ENCODE measurements at regions not wholly inside any gene's neighbourhood (a gene's known extent, or its start where the extent isn't known, plus 50 kb on each side); places are given as distances from the start of the nearest gene placed in this dataset.

DNA sequence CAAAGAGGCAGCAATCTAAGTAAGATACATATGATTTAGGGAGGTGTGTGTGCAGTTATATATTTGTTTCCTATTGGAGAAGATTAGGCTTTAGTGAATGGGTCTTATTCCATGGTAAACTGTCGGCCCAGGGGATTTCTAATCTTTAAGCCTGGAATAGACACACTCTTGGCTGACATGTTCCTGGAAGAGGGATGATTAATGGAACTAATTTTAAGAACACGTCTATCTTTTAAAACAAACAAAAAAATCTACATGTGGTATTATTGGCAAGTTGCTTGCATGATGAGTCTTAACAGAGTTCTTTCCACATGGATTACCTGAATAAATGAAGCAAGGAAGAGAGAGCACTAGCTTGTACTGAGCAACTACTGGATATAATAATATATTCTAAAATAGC lies 114.2 kb upstream of the NT5C1B start:
- no peak overlapping the region for H3K4me3 ChIP-seq (ENCODE audit: low read depth, low read length)
- ChIA-PET CTCF (interaction anchor here (0.6 kb wide), 1 partner anchor 9 kb away, joined by 3 read pairs; no protein-coding TSS in a partner anchor), POLR2A (no interaction called here)
- no peaks in the 10 kb centered on the region for H3K4me1 ChIP-seq (ENCODE audit: control insufficient read depth, insufficient read depth, low read length)
- H3K27ac ChIP-seq (ENCODE audit: extremely low read depth, low read depth, low read length): no peak overlapping the region
- TF ChIP-seq ZNF26 (tag by site-specific recombination; IDR thresholded peaks at IDR 0.05): no peak
- no peak for TF ChIP-seq ZNF2 (tag by site-specific recombination; IDR thresholded peaks at IDR 0.05)
- TF ChIP-seq ZNF394 (tag by site-specific recombination; IDR thresholded peaks at IDR 0.05; ENCODE audit: borderline replicate concordance): no peak
- TF ChIP-seq PRDM4 (tag by site-specific recombination; IDR thresholded peaks at IDR 0.05): no peak
- TF ChIP-seq, protein P1, sequence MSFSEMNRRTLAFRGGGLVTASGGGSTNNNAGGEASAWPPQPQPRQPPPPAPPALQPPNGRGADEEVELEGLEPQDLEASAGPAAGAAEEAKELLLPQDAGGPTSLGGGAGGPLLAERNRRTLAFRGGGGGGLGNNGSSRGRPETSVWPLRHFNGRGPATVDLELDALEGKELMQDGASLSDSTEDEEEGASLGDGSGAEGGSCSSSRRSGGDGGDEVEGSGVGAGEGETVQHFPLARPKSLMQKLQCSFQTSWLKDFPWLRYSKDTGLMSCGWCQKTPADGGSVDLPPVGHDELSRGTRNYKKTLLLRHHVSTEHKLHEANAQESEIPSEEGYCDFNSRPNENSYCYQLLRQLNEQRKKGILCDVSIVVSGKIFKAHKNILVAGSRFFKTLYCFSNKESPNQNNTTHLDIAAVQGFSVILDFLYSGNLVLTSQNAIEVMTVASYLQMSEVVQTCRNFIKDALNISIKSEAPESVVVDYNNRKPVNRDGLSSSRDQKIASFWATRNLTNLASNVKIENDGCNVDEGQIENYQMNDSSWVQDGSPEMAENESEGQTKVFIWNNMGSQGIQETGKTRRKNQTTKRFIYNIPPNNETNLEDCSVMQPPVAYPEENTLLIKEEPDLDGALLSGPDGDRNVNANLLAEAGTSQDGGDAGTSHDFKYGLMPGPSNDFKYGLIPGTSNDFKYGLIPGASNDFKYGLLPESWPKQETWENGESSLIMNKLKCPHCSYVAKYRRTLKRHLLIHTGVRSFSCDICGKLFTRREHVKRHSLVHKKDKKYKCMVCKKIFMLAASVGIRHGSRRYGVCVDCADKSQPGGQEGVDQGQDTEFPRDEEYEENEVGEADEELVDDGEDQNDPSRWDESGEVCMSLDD (tag by site-specific recombination; IDR thresholded peaks at IDR 0.05): no peak
- TF ChIP-seq, protein P2, sequence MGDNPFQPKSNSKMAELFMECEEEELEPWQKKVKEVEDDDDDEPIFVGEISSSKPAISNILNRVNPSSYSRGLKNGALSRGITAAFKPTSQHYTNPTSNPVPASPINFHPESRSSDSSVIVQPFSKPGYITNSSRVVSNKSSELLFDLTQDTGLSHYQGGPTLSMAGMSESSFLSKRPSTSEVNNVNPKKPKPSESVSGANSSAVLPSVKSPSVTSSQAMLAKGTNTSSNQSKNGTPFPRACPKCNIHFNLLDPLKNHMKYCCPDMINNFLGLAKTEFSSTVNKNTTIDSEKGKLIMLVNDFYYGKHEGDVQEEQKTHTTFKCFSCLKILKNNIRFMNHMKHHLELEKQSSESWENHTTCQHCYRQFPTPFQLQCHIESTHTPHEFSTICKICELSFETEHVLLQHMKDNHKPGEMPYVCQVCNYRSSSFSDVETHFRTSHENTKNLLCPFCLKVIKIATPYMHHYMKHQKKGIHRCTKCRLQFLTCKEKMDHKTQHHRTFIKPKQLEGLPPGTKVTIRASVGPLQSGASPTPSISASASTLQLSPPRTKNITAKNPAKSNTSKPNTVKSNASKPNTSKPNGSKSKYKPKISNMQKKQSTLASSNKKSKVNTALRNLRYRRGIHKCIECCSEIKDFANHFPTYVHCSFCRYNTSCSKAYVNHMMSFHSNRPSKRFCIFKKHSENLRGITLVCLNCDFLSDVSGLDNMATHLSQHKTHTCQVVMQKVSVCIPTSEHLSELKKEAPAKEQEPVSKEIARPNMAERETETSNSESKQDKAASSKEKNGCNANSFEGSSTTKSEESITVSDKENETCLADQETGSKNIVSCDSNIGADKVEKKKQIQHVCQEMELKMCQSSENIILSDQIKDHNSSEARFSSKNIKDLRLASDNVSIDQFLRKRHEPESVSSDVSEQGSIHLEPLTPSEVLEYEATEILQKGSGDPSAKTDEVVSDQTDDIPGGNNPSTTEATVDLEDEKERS (tag by site-specific recombination; IDR thresholded peaks at IDR 0.05): no peak
- TF ChIP-seq ZNF423 (tag by site-specific recombination; IDR thresholded peaks at IDR 0.05): no peak
- TF ChIP-seq ZSCAN18 (tag by site-specific recombination; IDR thresholded peaks at IDR 0.05): no peak
- no peak for TF ChIP-seq ZXDB (tag by site-specific recombination; IDR thresholded peaks at IDR 0.05)
- TF ChIP-seq ZNF174 (tag by site-specific recombination; IDR thresholded peaks at IDR 0.05): no peak
- TF ChIP-seq ZNF155 (tag by site-specific recombination; IDR thresholded peaks at IDR 0.05): no peak
- no peak for TF ChIP-seq ZNF132 (tag by site-specific recombination; IDR thresholded peaks at IDR 0.05; ENCODE audit: borderline replicate concordance)
- no peak for TF ChIP-seq OVOL3 (tag by site-specific recombination; IDR thresholded peaks at IDR 0.05)
- H3K9me3 ChIP-seq (ENCODE audit: control insufficient read depth, insufficient read depth, low read depth, low read length): no peaks in the 10 kb centered on the region
- H3K36me3 ChIP-seq (ENCODE audit: control insufficient read depth in 2 of 2, insufficient read depth in 1 of 2, low read length in 2 of 2): no peaks in the 10 kb centered on the region

- Histone ChIP-seq H3K27ac (ENCODE audit: extremely low read depth, low read depth, low read length) (no peak overlapping the region), H3K36me3 (ENCODE audit: control insufficient read depth in 2 of 2, insufficient read depth in 1 of 2, low read length in 2 of 2) (no peaks in the 10 kb centered on the region), H3K4me3 (ENCODE audit: low read depth, low read length) (no peak overlapping the region), H3K4me1 (ENCODE audit: control insufficient read depth, insufficient read depth, low read length) (no peaks in the 10 kb centered on the region), H3K9me3 (ENCODE audit: control insufficient read depth, insufficient read depth, low read depth, low read length) (no peaks in the 10 kb centered on the region)
- POLR2A ChIA-PET: no interaction called here
- CTCF ChIA-PET: no interaction called here
- no peak for TF ChIP-seq ZNF169 (tag by site-specific recombination; IDR thresholded peaks at IDR 0.05)
- TF ChIP-seq, protein P2 (tag by site-specific recombination; IDR thresholded peaks at IDR 0.05): no peak
- no peak for TF ChIP-seq ZNF132 (tag by site-specific recombination; IDR thresholded peaks at IDR 0.05; ENCODE audit: borderline replicate concordance)
- TF ChIP-seq PRDM4 (tag by site-specific recombination; IDR thresholded peaks at IDR 0.05): no peak
- no peak for TF ChIP-seq ZNF629 (tag by site-specific recombination; IDR thresholded peaks at IDR 0.05)
- TF ChIP-seq ZNF610 (tag by site-specific recombination; IDR thresholded peaks at IDR 0.05; ENCODE audit: borderline replicate concordance): no peak
Measured at GRCh38 chr2:18701981-18702380, 112.6 kb upstream of the NT5C1B start.

Data from HEK293 (cell line).